SK-N-SH (cell line): ENCODE measurements at regions not wholly inside any gene's neighbourhood (a gene's known extent, or its start where the extent isn't known, plus 50 kb on each side); places are given as distances from the start of the nearest gene placed in this dataset.

Source experiments
- CTCF ChIA-PET: fragments of 300-600, 350-600 bp; formaldehyde crosslinking; extraction: SDS; loops from one replicate; lab custom pipeline; 2021; lab: Yijun Ruan, JAX
- POLR2A ChIA-PET: fragments of 350-600 bp; sonication (Branson Sonifier 250); formaldehyde crosslinking; extraction: SDS; loops from one replicate; lab custom pipeline; 2020; ENCODE audit warnings: antibody characterized with exemption, inconsistent platforms; lab: Yijun Ruan, JAX
- DNase-seq: peaks from one replicate; pipeline ENCODE4 v3.0.0; 2012
- H2AFZ ChIP-seq: fragments of 200-600 bp; sonication (generic); 2 replicates; pipeline ENCODE4 v1.8.1; 2016; ENCODE audit warnings: antibody characterized with exemption, mild to moderate bottlenecking, low read depth
- H3F3A ChIP-seq: fragments of 200-600 bp; sonication (generic); replicated peaks from 2 replicates; pipeline ENCODE3; 2016; ENCODE audit warnings: antibody characterized with exemption, mild to moderate bottlenecking; ENCODE audit not compliant: insufficient read depth
- H3K27ac ChIP-seq, 2 experiments: fragments of 200-500 bp in 1 of 2; fragments of 200-600 bp in 1 of 2; sonication (Bioruptor generic) in 1 of 2; sonication (generic), shearing (Covaris generic) in 1 of 2; 2 replicates each; pipeline versions ENCODE4 v1.5.1 to v1.6.1; 2014 to 2016; ENCODE audit warnings: low read depth in 2 of 2, inconsistent platforms in 1 of 2, low read length in 1 of 2, mild to moderate bottlenecking in 1 of 2, mixed read lengths in 1 of 2
- H3K27me3 ChIP-seq: fragments of 200-600 bp; sonication (generic), shearing (Covaris generic); 2 replicates; pipeline ENCODE4 v1.6.1; 2016; ENCODE audit warnings: mixed run types; ENCODE audit not compliant: insufficient read depth
- H3K36me3 ChIP-seq, 2 experiments: fragments of 200-500 bp in 1 of 2; fragments of 200-600 bp in 1 of 2; sonication (Bioruptor generic) in 1 of 2; sonication (generic) in 1 of 2; replicated peaks in 1 of 2; 2 replicates each; pipeline versions ENCODE3 to v1.5.1; 2014 to 2016; ENCODE audit warnings: low read length in 1 of 2, mild to moderate bottlenecking in 1 of 2; ENCODE audit not compliant: insufficient read depth in 2 of 2, control insufficient read depth in 1 of 2
- H3K4me1 ChIP-seq, 2 experiments: fragments of 200-500 bp in 1 of 2; fragments of 200-600 bp in 1 of 2; sonication (Bioruptor generic) in 1 of 2; sonication (generic), shearing (Covaris generic) in 1 of 2; 2 replicates each; pipeline versions ENCODE4 v1.5.1 to v1.6.1; 2014 to 2016; ENCODE audit warnings: low read depth in 1 of 2, low read length in 1 of 2, mixed run types in 1 of 2; ENCODE audit not compliant: insufficient read depth in 2 of 2, control insufficient read depth in 1 of 2
- H3K4me2 ChIP-seq: fragments of 200-600 bp; sonication (generic), shearing (Covaris generic); 2 replicates; pipeline ENCODE4 v1.6.1; 2017; ENCODE audit warnings: mixed run types
- H3K4me3 ChIP-seq, 2 experiments: fragments of 200-500 bp in 1 of 2; fragments of 200-600 bp in 1 of 2; sonication (Bioruptor generic) in 1 of 2; sonication (generic), shearing (Covaris generic) in 1 of 2; 2 replicates each; pipeline versions ENCODE4 v1.5.1 to v1.8.1; 2014 to 2016; ENCODE audit warnings: low read depth in 2 of 2, inconsistent platforms in 1 of 2, low read length in 1 of 2, mild to moderate bottlenecking in 1 of 2, mixed read lengths in 1 of 2, moderate library complexity in 1 of 2
- H3K79me2 ChIP-seq: fragments of 200-600 bp; sonication (generic); 2 replicates; pipeline ENCODE4 v1.8.1; 2017; ENCODE audit warnings: mild to moderate bottlenecking; ENCODE audit not compliant: insufficient read depth
- H3K9ac ChIP-seq: fragments of 200-600 bp; sonication (generic); 2 replicates; pipeline ENCODE4 v1.6.1; 2017; ENCODE audit warnings: mixed run types
- H3K9me2 ChIP-seq: fragments of 200-600 bp; sonication (generic); 2 replicates; pipeline ENCODE4 v1.6.1; 2017; ENCODE audit warnings: mixed run types
- H3K9me3 ChIP-seq: fragments of 200-600 bp; sonication (generic); 2 replicates; pipeline ENCODE4 v1.6.1; 2017; ENCODE audit warnings: mixed run types, mild to moderate bottlenecking, moderate library complexity
- H4K20me1 ChIP-seq: fragments of 200-600 bp; sonication (generic); 2 replicates; pipeline ENCODE4 v1.6.1; 2017; ENCODE audit warnings: mild to moderate bottlenecking, mixed run types; ENCODE audit not compliant: insufficient read depth
- CTCF ChIP-seq: fragments of 200-600 bp; sonication (generic); IDR thresholded peaks from 2 replicates; pipeline ENCODE4 v1.6.1; 2017; ENCODE audit warnings: antibody characterized with exemption, mild to moderate bottlenecking, moderate library complexity
- ELF1 ChIP-seq: IDR thresholded peaks from 2 replicates; pipeline ENCODE4 v1.4.0; 2012
- EZH2phosphoT487 ChIP-seq: fragments of 200-600 bp; sonication (generic); IDR thresholded peaks from 2 replicates; pipeline ENCODE4 v1.6.1; 2017; ENCODE audit warnings: low read depth, mixed run types, mild to moderate bottlenecking, antibody characterized with exemption, moderate library complexity, borderline replicate concordance
- FOSL2 ChIP-seq: IDR thresholded peaks from 2 replicates; pipeline ENCODE4 v1.4.0; 2012; ENCODE audit warnings: low read depth, mild to moderate bottlenecking, moderate library complexity, borderline replicate concordance
- FOXM1 ChIP-seq: IDR thresholded peaks from 2 replicates; pipeline ENCODE4 v1.4.0; 2012; ENCODE audit warnings: low read depth, mild to moderate bottlenecking
- JUND ChIP-seq: IDR thresholded peaks from 2 replicates; pipeline ENCODE4 v1.4.0; 2012
- MXI1 ChIP-seq: IDR thresholded peaks from 2 replicates; pipeline ENCODE4 v1.6.1; 2012; ENCODE audit warnings: mild to moderate bottlenecking, low read depth, low read length, improper control_type of control experiment
- POLR2AphosphoS5 ChIP-seq: IDR thresholded peaks from 2 replicates; pipeline ENCODE4 v1.6.1; 2012; ENCODE audit warnings: low read depth, low read length
- RAD21 ChIP-seq: IDR thresholded peaks from 2 replicates; pipeline ENCODE4 v1.6.1; 2012; ENCODE audit warnings: mild to moderate bottlenecking, low read length
- RXRA ChIP-seq: IDR thresholded peaks from 2 replicates; pipeline ENCODE4 v1.4.0; 2012; ENCODE audit warnings: low read depth, mild to moderate bottlenecking, borderline replicate concordance
- SMC3 ChIP-seq: IDR thresholded peaks from 2 replicates; pipeline ENCODE4 v1.6.1; 2012; ENCODE audit warnings: low read depth, low read length, improper control_type of control experiment
- TAF1 ChIP-seq: IDR thresholded peaks from 2 replicates; pipeline ENCODE4 v1.6.1; 2012; ENCODE audit warnings: low read depth, mild to moderate bottlenecking, low read length, moderate library complexity, borderline replicate concordance
- TCF12 ChIP-seq: IDR thresholded peaks from 2 replicates; pipeline ENCODE4 v1.4.0; 2012
- YY1 ChIP-seq: IDR thresholded peaks from 2 replicates; pipeline ENCODE4 v1.4.0; 2012; ENCODE audit warnings: low read depth, mild to moderate bottlenecking
- WGBS: methylation state at CpG from one replicate; pipeline ENCODE4 v1.1.6; 2017; ENCODE audit warnings: low lambda C conversion rate; 5-methylcytosine and 5-hydroxymethylcytosine counted together
- TF ChIP-seq, protein P1 (sequence below): IDR thresholded peaks from 2 replicates; pipeline ENCODE4 v1.6.1; 2012; ENCODE audit warnings: mild to moderate bottlenecking, low read depth, low read length, moderate library complexity
- TF ChIP-seq, protein P2 (sequence below): IDR thresholded peaks from 2 replicates; pipeline ENCODE4 v1.4.0; 2012; ENCODE audit warnings: low read depth
- TF ChIP-seq, protein P3 (sequence below): fragments of 150-350 bp; IDR thresholded peaks from 2 replicates; pipeline ENCODE4 v1.6.1; 2017; ENCODE audit warnings: antibody characterized with exemption, low read length, low read depth, borderline replicate concordance

DNA sequence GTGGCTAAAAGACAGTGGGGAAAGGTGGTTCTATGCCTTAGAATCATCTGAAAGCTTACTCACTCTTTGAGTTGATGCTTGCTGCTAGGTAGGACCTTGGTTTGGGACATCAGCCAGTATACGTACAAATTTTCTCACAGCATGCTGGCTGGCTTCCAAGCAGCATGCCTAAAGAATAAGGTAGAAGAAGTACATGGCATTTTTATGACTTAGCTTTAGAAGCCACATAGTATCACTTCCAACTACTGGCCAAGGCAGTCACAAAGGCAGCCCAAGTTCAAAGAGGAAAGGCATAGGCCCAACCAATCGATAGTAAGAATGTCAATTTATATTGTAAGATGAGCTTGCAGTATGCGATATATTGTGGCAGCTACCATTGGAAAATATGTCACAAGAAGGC lies 284.2 kb upstream of the CAND1 start:
- no peaks in the 10 kb centered on the region for H3K4me1 ChIP-seq
- CTCF ChIA-PET, result no interaction called here
- no peaks in the 10 kb centered on the region for H3K9me3 ChIP-seq
- TF ChIP-seq TCF12, result no peak
- TF ChIP-seq MXI1, result no peak
- no peak for TF ChIP-seq CTCF
- TF ChIP-seq FOXM1, result no peak
- no peak for TF ChIP-seq SMC3
- TF ChIP-seq, protein P1, sequence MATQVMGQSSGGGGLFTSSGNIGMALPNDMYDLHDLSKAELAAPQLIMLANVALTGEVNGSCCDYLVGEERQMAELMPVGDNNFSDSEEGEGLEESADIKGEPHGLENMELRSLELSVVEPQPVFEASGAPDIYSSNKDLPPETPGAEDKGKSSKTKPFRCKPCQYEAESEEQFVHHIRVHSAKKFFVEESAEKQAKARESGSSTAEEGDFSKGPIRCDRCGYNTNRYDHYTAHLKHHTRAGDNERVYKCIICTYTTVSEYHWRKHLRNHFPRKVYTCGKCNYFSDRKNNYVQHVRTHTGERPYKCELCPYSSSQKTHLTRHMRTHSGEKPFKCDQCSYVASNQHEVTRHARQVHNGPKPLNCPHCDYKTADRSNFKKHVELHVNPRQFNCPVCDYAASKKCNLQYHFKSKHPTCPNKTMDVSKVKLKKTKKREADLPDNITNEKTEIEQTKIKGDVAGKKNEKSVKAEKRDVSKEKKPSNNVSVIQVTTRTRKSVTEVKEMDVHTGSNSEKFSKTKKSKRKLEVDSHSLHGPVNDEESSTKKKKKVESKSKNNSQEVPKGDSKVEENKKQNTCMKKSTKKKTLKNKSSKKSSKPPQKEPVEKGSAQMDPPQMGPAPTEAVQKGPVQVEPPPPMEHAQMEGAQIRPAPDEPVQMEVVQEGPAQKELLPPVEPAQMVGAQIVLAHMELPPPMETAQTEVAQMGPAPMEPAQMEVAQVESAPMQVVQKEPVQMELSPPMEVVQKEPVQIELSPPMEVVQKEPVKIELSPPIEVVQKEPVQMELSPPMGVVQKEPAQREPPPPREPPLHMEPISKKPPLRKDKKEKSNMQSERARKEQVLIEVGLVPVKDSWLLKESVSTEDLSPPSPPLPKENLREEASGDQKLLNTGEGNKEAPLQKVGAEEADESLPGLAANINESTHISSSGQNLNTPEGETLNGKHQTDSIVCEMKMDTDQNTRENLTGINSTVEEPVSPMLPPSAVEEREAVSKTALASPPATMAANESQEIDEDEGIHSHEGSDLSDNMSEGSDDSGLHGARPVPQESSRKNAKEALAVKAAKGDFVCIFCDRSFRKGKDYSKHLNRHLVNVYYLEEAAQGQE, result no peak
- TF ChIP-seq, protein P2, sequence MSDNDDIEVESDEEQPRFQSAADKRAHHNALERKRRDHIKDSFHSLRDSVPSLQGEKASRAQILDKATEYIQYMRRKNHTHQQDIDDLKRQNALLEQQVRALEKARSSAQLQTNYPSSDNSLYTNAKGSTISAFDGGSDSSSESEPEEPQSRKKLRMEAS, result no peak
- TF ChIP-seq TAF1, result no peak
- TF ChIP-seq, protein P3, sequence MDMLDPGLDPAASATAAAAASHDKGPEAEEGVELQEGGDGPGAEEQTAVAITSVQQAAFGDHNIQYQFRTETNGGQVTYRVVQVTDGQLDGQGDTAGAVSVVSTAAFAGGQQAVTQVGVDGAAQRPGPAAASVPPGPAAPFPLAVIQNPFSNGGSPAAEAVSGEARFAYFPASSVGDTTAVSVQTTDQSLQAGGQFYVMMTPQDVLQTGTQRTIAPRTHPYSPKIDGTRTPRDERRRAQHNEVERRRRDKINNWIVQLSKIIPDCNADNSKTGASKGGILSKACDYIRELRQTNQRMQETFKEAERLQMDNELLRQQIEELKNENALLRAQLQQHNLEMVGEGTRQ, result no peak
- TF ChIP-seq ELF1, result no peak
- no peaks in the 10 kb centered on the region for H3F3A ChIP-seq
- no peaks in the 10 kb centered on the region for H3K27me3 ChIP-seq
- no peak overlapping the region for H2AFZ ChIP-seq
- no peak overlapping the region for H3K4me3 ChIP-seq
- H3K79me2 ChIP-seq, result no peaks in the 10 kb centered on the region
- POLR2A ChIA-PET, result no interaction called here
- DNase-seq, result no peak
- no peaks in the 10 kb centered on the region for H4K20me1 ChIP-seq
- no peak overlapping the region for H3K27ac ChIP-seq
- no peaks in the 10 kb centered on the region for H3K36me3 ChIP-seq
- H3K4me2 ChIP-seq, result no peak overlapping the region
- H3K9ac ChIP-seq, result no peak overlapping the region
- H3K9me2 ChIP-seq, result no peaks in the 10 kb centered on the region
- WGBS, result 26% methylated on average over 3 of the region's 3 CpGs

- Histone ChIP-seq H3K4me2 (no peak overlapping the region), H3K79me2 (no peaks in the 10 kb centered on the region), H2AFZ (no peak overlapping the region), H3K4me3 (no peak overlapping the region), H3K9me3 (no peaks in the 10 kb centered on the region), H3K9me2 (no peaks in the 10 kb centered on the region), H3K27me3 (no peaks in the 10 kb centered on the region), H3F3A (no peaks in the 10 kb centered on the region), H3K27ac (no peak overlapping the region), H3K9ac (no peak overlapping the region), H4K20me1 (no peaks in the 10 kb centered on the region), H3K36me3 (no peaks in the 10 kb centered on the region), H3K4me1 (no peaks in the 10 kb centered on the region)
- CTCF ChIA-PET, result no interaction called here
- WGBS, result 7% methylated on average over 1 of the region's 1 CpG
- POLR2A ChIA-PET, result no interaction called here
- DNase-seq, result no peak
- no peak for TF ChIP-seq RAD21
- TF ChIP-seq EZH2phosphoT487, result no peak
- TF ChIP-seq CTCF, result no peak
- no peak for TF ChIP-seq RXRA
- TF ChIP-seq ELF1, result no peak
- TF ChIP-seq FOSL2, result no peak
- TF ChIP-seq POLR2AphosphoS5, result no peak
- no peak for TF ChIP-seq JUND
- TF ChIP-seq YY1, result no peak
- TF ChIP-seq, protein P1, result no peak
These were observed 270.0 kb upstream of the CAND1 start for GRCh38 chr12:66999141-66999540.
